ENCODE measurements at regions not wholly inside any gene's neighbourhood (a gene's known extent, or its start where the extent isn't known, plus 50 kb on each side); places are given as distances from the start of the nearest gene placed in this dataset.

DNA sequence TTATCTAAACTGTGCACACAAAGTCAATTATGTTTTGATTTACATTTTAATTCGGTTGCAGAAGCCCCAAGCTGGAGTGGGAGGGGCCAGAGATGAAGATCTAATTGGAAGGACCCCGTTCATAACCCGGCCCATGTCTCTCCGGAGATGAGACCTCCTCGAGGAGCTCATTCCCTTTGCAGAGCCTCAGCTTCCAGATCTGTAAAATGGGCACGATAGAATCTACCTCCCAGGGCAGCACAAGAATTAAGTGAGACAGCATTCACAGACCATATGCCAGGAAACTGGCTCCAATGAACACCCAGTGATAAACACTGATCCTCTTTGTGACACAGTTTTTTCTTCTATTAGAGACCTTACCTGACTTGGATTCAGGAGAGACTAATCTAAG, 446.5 kb upstream of the CDH5 start:
- no peak overlapping the region for H3K4me3 ChIP-seq
- H3K4me1 ChIP-seq: no peaks in the 10 kb centered on the region
- no peak for DNase-seq
- WGBS, 5 donors: 71 to 84% (median 82%) methylated on average over 6 of the region's 6 CpGs
- no peak overlapping the region for H3K27ac ChIP-seq
- TF ChIP-seq POLR2AphosphoS5 (IDR thresholded peaks at IDR 0.05) (no peak), EP300 (IDR thresholded peaks at IDR 0.05) (no peak), POLR2A (IDR thresholded peaks at IDR 0.05) (no peak)
- TF ChIP-seq, protein P1, sequence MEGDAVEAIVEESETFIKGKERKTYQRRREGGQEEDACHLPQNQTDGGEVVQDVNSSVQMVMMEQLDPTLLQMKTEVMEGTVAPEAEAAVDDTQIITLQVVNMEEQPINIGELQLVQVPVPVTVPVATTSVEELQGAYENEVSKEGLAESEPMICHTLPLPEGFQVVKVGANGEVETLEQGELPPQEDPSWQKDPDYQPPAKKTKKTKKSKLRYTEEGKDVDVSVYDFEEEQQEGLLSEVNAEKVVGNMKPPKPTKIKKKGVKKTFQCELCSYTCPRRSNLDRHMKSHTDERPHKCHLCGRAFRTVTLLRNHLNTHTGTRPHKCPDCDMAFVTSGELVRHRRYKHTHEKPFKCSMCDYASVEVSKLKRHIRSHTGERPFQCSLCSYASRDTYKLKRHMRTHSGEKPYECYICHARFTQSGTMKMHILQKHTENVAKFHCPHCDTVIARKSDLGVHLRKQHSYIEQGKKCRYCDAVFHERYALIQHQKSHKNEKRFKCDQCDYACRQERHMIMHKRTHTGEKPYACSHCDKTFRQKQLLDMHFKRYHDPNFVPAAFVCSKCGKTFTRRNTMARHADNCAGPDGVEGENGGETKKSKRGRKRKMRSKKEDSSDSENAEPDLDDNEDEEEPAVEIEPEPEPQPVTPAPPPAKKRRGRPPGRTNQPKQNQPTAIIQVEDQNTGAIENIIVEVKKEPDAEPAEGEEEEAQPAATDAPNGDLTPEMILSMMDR (IDR thresholded peaks at IDR 0.05): no peak
- H3K9me3 ChIP-seq: no peaks in the 10 kb centered on the region
- peaks cover 0 to 11% (median 0%) of the 10 kb centered on the region in 3 donors for H3K27me3 ChIP-seq
- intact Hi-C loops (cut with DNase I; ENCODE audit: low total_unique reads): no loop called here
- H3K36me3 ChIP-seq: no peaks in the 10 kb centered on the region

DNA sequence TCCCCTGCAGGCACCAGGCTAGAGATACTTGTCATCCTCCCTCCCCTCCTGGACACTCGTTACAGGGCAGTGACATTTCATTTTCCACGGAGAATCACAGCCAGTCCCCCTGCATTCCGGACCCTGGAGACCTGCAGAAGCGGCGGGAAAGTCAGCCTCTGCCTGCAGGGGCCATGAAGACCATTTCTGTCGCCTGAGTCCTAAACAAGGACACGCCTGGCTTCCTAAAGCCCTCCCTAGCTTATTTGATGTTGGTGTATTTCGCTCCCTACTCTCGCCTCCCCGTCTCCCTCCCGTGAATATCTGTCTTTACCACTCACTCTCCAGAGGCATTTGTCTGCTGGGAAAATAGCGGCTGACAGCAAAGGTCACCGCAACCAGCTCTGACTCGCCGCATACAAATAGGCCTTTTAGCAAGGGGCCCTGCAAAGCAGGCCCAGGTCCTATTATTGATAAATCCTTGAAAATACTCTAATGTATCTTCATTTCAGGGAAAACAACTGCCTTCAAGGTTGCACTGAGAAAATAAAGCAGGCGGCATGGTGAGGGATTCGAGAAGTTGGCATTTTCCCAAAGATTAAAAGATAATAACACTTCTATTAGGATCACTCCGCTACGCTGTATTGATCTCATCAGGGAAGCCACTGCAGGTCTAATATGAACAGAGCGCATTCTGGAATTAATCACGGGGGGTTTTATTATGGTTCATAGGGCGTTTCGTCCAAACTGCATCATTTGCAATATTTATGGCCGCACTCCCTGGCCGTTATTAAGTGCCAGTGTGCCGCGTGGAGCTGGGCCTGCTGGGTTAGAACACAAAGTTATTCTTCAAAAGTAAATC, 447.1 kb upstream of the CDH5 start:
- no peak overlapping the region for H3K27ac ChIP-seq
- DNase-seq: no peak
- no peaks in the 10 kb centered on the region for H3K36me3 ChIP-seq
- TF ChIP-seq EP300 (IDR thresholded peaks at IDR 0.05) (no peak), POLR2A (IDR thresholded peaks at IDR 0.05) (no peak), POLR2AphosphoS5 (IDR thresholded peaks at IDR 0.05) (no peak)
- TF ChIP-seq, protein P1 (IDR thresholded peaks at IDR 0.05): no peak
- intact Hi-C loops (cut with DNase I; ENCODE audit: low total_unique reads): no loop called here
- H3K9me3 ChIP-seq: no peaks in the 10 kb centered on the region
- peaks cover 0 to 11% (median 0%) of the 10 kb centered on the region in 3 donors for H3K27me3 ChIP-seq
- no peak overlapping the region for H3K4me3 ChIP-seq
- WGBS, 5 donors: 66 to 78% (median 73%) methylated on average over 27 of the region's 27 CpGs
- no peaks in the 10 kb centered on the region for H3K4me1 ChIP-seq

DNA sequence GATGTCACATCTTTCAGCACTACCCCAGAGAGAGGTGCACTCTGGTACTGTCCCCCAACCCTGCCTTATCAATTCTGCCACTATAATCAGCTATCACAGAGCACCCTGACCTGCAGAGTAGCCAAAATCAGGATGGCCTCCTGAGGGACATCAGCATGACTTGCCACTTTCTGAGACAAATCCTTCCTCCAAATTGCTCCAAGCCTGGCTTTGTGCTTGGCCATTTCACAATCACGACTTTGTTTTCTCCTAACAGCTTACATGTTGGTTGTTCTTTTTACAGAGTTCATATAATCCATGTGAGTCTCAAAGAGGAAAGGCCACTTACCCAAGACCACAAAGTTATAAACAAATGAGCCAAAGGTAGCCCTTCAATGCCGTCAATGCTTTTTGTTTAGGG, 449.0 kb upstream of the CDH5 start:
- WGBS, 5 donors: 61 to 74% (median 69%) methylated on average over 2 of the region's 2 CpGs
- intact Hi-C loops (cut with DNase I; ENCODE audit: low total_unique reads): no loop called here
- no peak for TF ChIP-seq EP300 (IDR thresholded peaks at IDR 0.05)
- no peak overlapping the region for H3K4me3 ChIP-seq
- H3K4me1 ChIP-seq: no peaks in the 10 kb centered on the region
- H3K27ac ChIP-seq: no peak overlapping the region
- H3K9me3 ChIP-seq: no peaks in the 10 kb centered on the region
- H3K27me3 ChIP-seq: peaks cover 0 to 11% (median 0%) of the 10 kb centered on the region in 3 donors
- no peak for DNase-seq
- H3K36me3 ChIP-seq: no peaks in the 10 kb centered on the region

DNA sequence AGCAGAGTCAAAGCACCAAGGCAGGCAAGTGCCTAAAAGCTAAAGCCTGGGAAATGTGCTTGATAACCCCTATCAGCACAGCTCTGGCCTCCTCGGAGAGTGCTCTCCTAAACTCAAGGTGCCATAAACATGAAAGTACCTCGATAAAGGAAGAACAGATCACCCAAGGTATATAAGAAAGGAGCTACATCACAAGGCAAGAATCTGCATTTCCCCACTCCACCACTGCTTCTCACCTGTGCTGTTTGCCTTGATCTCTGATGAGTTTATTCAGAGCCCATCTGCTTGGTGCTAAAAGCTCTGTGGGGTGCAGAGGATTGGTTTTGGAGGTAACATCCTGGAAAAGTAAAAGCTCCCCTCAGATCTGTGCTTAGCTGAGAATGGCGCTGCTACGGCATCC, 449.5 kb upstream of the CDH5 start:
- no peak for DNase-seq
- H3K27me3 ChIP-seq: peaks cover 0 to 11% (median 0%) of the 10 kb centered on the region in 3 donors
- H3K4me1 ChIP-seq: no peaks in the 10 kb centered on the region
- no peak overlapping the region for H3K4me3 ChIP-seq
- no peak overlapping the region for H3K27ac ChIP-seq
- no peaks in the 10 kb centered on the region for H3K9me3 ChIP-seq
- TF ChIP-seq POLR2A (IDR thresholded peaks at IDR 0.05) (no peak), POLR2AphosphoS5 (IDR thresholded peaks at IDR 0.05) (no peak), EP300 (IDR thresholded peaks at IDR 0.05) (no peak)
- TF ChIP-seq, protein P1 (IDR thresholded peaks at IDR 0.05): no peak
- H3K36me3 ChIP-seq: no peaks in the 10 kb centered on the region
- WGBS, 5 donors: 44 to 62% (median 55%) methylated on average over 4 of the region's 4 CpGs
- intact Hi-C loops (cut with DNase I; ENCODE audit: low total_unique reads): no loop called here

DNA sequence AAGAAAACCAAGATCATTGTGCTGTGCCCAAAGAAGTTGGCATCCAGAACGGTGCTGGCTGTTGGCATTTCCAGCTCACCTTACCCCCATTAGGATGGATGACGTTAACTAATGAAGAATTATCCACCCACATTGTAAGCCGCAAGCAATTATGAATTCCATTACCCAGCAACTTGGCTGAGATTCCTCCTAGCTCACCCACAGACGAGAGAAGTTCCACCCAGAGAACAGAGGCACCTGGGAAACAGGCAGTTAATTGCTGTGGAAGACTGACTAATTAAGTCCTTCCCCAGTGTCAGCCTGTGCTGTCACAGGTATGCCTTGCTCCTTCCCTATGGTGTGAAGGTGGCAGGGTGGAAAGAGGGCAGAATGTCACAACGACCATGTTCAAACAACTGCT, 456.2 kb upstream of the CDH5 start:
- intact Hi-C loops (cut with DNase I; ENCODE audit: low total_unique reads): no loop called here
- Histone ChIP-seq H3K27ac (no peak overlapping the region), H3K4me1 (no peaks in the 10 kb centered on the region), H3K36me3 (no peaks in the 10 kb centered on the region), H3K4me3 (no peak overlapping the region), H3K27me3 (no peaks in the 10 kb centered on the region), H3K9me3 (no peaks in the 10 kb centered on the region)
- no peak for DNase-seq
- TF ChIP-seq POLR2A (IDR thresholded peaks at IDR 0.05): no peak
- no peak for TF ChIP-seq EP300 (IDR thresholded peaks at IDR 0.05)
- TF ChIP-seq, protein P1 (IDR thresholded peaks at IDR 0.05): no peak
- no peak for TF ChIP-seq POLR2AphosphoS5 (IDR thresholded peaks at IDR 0.05)
- WGBS, 5 donors: 70 to 82% (median 73%) methylated on average over 5 of the region's 5 CpGs
